SK-N-SH (cell line): ENCODE measurements at regions not wholly inside any gene's neighbourhood (a gene's known extent, or its start where the extent isn't known, plus 50 kb on each side); places are given as distances from the start of the nearest gene placed in this dataset.

ENCODE experiments used
- CTCF ChIA-PET: fragments of 300-600, 350-600 bp; formaldehyde crosslinking; extraction: SDS; loops from one replicate; lab custom pipeline; 2021; lab: Yijun Ruan, JAX
- POLR2A ChIA-PET: fragments of 350-600 bp; sonication (Branson Sonifier 250); formaldehyde crosslinking; extraction: SDS; loops from one replicate; lab custom pipeline; 2020; ENCODE audit warnings: antibody characterized with exemption, inconsistent platforms; lab: Yijun Ruan, JAX
- DNase-seq: peaks from one replicate; pipeline ENCODE4 v3.0.0; 2012
- H2AFZ ChIP-seq: fragments of 200-600 bp; sonication (generic); 2 replicates; pipeline ENCODE4 v1.8.1; 2016; ENCODE audit warnings: antibody characterized with exemption, mild to moderate bottlenecking, low read depth
- H3F3A ChIP-seq: fragments of 200-600 bp; sonication (generic); replicated peaks from 2 replicates; pipeline ENCODE3; 2016; ENCODE audit warnings: antibody characterized with exemption, mild to moderate bottlenecking; ENCODE audit not compliant: insufficient read depth
- H3K27ac ChIP-seq, 2 experiments: fragments of 200-500 bp in 1 of 2; fragments of 200-600 bp in 1 of 2; sonication (Bioruptor generic) in 1 of 2; sonication (generic), shearing (Covaris generic) in 1 of 2; 2 replicates each; pipeline versions ENCODE4 v1.5.1 to v1.6.1; 2014 to 2016; ENCODE audit warnings: low read depth in 2 of 2, inconsistent platforms in 1 of 2, low read length in 1 of 2, mild to moderate bottlenecking in 1 of 2, mixed read lengths in 1 of 2
- H3K27me3 ChIP-seq: fragments of 200-600 bp; sonication (generic), shearing (Covaris generic); 2 replicates; pipeline ENCODE4 v1.6.1; 2016; ENCODE audit warnings: mixed run types; ENCODE audit not compliant: insufficient read depth
- H3K36me3 ChIP-seq, 2 experiments: fragments of 200-500 bp in 1 of 2; fragments of 200-600 bp in 1 of 2; sonication (Bioruptor generic) in 1 of 2; sonication (generic) in 1 of 2; replicated peaks in 1 of 2; 2 replicates each; pipeline versions ENCODE3 to v1.5.1; 2014 to 2016; ENCODE audit warnings: low read length in 1 of 2, mild to moderate bottlenecking in 1 of 2; ENCODE audit not compliant: insufficient read depth in 2 of 2, control insufficient read depth in 1 of 2
- H3K4me1 ChIP-seq, 2 experiments: fragments of 200-500 bp in 1 of 2; fragments of 200-600 bp in 1 of 2; sonication (Bioruptor generic) in 1 of 2; sonication (generic), shearing (Covaris generic) in 1 of 2; 2 replicates each; pipeline versions ENCODE4 v1.5.1 to v1.6.1; 2014 to 2016; ENCODE audit warnings: low read depth in 1 of 2, low read length in 1 of 2, mixed run types in 1 of 2; ENCODE audit not compliant: insufficient read depth in 2 of 2, control insufficient read depth in 1 of 2
- H3K4me2 ChIP-seq: fragments of 200-600 bp; sonication (generic), shearing (Covaris generic); 2 replicates; pipeline ENCODE4 v1.6.1; 2017; ENCODE audit warnings: mixed run types
- H3K4me3 ChIP-seq, 2 experiments: fragments of 200-500 bp in 1 of 2; fragments of 200-600 bp in 1 of 2; sonication (Bioruptor generic) in 1 of 2; sonication (generic), shearing (Covaris generic) in 1 of 2; 2 replicates each; pipeline versions ENCODE4 v1.5.1 to v1.8.1; 2014 to 2016; ENCODE audit warnings: low read depth in 2 of 2, inconsistent platforms in 1 of 2, low read length in 1 of 2, mild to moderate bottlenecking in 1 of 2, mixed read lengths in 1 of 2, moderate library complexity in 1 of 2
- H3K79me2 ChIP-seq: fragments of 200-600 bp; sonication (generic); 2 replicates; pipeline ENCODE4 v1.8.1; 2017; ENCODE audit warnings: mild to moderate bottlenecking; ENCODE audit not compliant: insufficient read depth
- H3K9ac ChIP-seq: fragments of 200-600 bp; sonication (generic); 2 replicates; pipeline ENCODE4 v1.6.1; 2017; ENCODE audit warnings: mixed run types
- H3K9me2 ChIP-seq: fragments of 200-600 bp; sonication (generic); 2 replicates; pipeline ENCODE4 v1.6.1; 2017; ENCODE audit warnings: mixed run types
- H3K9me3 ChIP-seq: fragments of 200-600 bp; sonication (generic); 2 replicates; pipeline ENCODE4 v1.6.1; 2017; ENCODE audit warnings: mixed run types, mild to moderate bottlenecking, moderate library complexity
- H4K20me1 ChIP-seq: fragments of 200-600 bp; sonication (generic); 2 replicates; pipeline ENCODE4 v1.6.1; 2017; ENCODE audit warnings: mild to moderate bottlenecking, mixed run types; ENCODE audit not compliant: insufficient read depth
- EP300 ChIP-seq, 2 experiments: IDR thresholded peaks; 2 replicates each; pipeline versions ENCODE4 v1.4.0 to v1.6.1; 2012; ENCODE audit warnings: borderline replicate concordance in 1 of 2, low read depth in 1 of 2, low read length in 1 of 2
- FOXJ3 ChIP-seq: sonication (generic); formaldehyde crosslinking; IDR thresholded peaks from 2 replicates; pipeline ENCODE4 v1.5.1; 2020; ENCODE audit warnings: mild to moderate bottlenecking, missing genetic modification reagents
- NFIC ChIP-seq: IDR thresholded peaks from 2 replicates; pipeline ENCODE4 v1.4.0; 2012; ENCODE audit warnings: borderline replicate concordance
- NRF1 ChIP-seq: IDR thresholded peaks from 2 replicates; pipeline ENCODE4 v1.6.1; 2012; ENCODE audit warnings: low read depth, mild to moderate bottlenecking, low read length
- RXRA ChIP-seq: IDR thresholded peaks from 2 replicates; pipeline ENCODE4 v1.4.0; 2012; ENCODE audit warnings: low read depth, mild to moderate bottlenecking, borderline replicate concordance
- SIN3A ChIP-seq: IDR thresholded peaks from 2 replicates; pipeline ENCODE4 v1.6.1; 2012; ENCODE audit warnings: low read depth, mild to moderate bottlenecking, low read length, moderate library complexity, borderline replicate concordance
- TCF12 ChIP-seq: IDR thresholded peaks from 2 replicates; pipeline ENCODE4 v1.4.0; 2012
- TEAD4 ChIP-seq: IDR thresholded peaks from 2 replicates; pipeline ENCODE4 v1.4.0; 2012; ENCODE audit warnings: mild to moderate bottlenecking, borderline replicate concordance; ENCODE audit not compliant: insufficient read depth
- YY1 ChIP-seq: IDR thresholded peaks from 2 replicates; pipeline ENCODE4 v1.4.0; 2012; ENCODE audit warnings: low read depth, mild to moderate bottlenecking
- WGBS: methylation state at CpG from one replicate; pipeline ENCODE4 v1.1.6; 2017; ENCODE audit warnings: low lambda C conversion rate; 5-methylcytosine and 5-hydroxymethylcytosine counted together
- TF ChIP-seq, protein P1 (sequence below): fragments of 150-350 bp; IDR thresholded peaks from 2 replicates; pipeline ENCODE4 v1.6.1; 2016; ENCODE audit warnings: mild to moderate bottlenecking, low read depth, low read length
- TF ChIP-seq, protein P2 (sequence below): IDR thresholded peaks from 2 replicates; pipeline ENCODE4; 2012

DNA sequence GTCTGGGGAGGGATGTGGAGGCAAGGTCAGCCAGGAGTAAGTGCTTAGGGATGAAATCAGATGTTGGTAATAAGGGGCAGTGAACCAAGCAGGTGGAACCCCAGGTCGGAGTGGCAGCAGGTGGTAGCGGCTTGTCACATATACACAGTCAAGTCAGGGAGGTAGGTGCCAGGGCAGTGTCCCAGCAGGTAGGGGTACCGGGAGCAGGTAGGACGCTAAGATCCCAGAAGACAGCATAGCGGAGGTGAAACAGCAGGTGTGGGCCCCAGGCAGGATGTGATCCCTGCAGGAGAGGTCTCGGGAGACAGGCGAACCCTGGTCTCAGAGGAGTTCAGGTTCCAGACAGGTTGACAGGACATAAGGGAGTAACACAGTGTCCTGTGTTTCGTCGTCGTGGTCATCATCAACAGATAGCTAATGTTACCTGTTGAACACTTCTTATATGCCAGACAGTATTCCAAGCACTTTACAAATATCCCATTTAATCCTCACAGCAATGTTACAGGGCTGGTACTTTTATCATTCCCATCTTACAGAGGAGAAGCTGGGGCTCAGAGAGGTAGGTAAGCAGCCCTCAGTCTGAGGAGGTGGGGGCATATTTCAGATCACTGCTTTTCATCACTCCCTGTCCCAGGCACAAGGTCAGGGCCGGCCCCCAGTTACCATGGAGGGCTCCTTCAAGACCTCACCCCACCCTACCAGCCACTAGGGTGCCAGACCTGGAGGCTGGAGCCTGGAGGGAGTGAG, 241.6 kb downstream of the UACA start:
- no peaks in the 10 kb centered on the region for H3K36me3 ChIP-seq
- no peaks in the 10 kb centered on the region for H3K9me2 ChIP-seq
- H3K9me3 ChIP-seq: no peaks in the 10 kb centered on the region
- H3K9ac ChIP-seq: no peak overlapping the region
- no peak overlapping the region for H3K27ac ChIP-seq
- H3F3A ChIP-seq: no peaks in the 10 kb centered on the region
- no peak overlapping the region for H2AFZ ChIP-seq
- H3K4me3 ChIP-seq: no peak overlapping the region
- H3K4me2 ChIP-seq: no peak overlapping the region
- TF ChIP-seq TCF12 (no peak), FOXJ3 (CRISPR knock-in tag) (no peak), NFIC (no peak)
- POLR2A ChIA-PET: no interaction called here
- no peaks in the 10 kb centered on the region for H3K27me3 ChIP-seq
- H3K4me1 ChIP-seq: peaks cover 16 to 24% of the 10 kb centered on the region in 2 experiments; a peak in 3 of 4 replicates
- DNase-seq: no peak
- WGBS: 94% methylated on average over 11 of the region's 11 CpGs
- no peaks in the 10 kb centered on the region for H3K79me2 ChIP-seq
- CTCF ChIA-PET: interaction anchor here (0.6 to 2.1 kb wide), 2 partner anchors 9 to 930 kb away, joined by 3 to 6 read pairs; no protein-coding TSS in a partner anchor
- no peaks in the 10 kb centered on the region for H4K20me1 ChIP-seq

DNA sequence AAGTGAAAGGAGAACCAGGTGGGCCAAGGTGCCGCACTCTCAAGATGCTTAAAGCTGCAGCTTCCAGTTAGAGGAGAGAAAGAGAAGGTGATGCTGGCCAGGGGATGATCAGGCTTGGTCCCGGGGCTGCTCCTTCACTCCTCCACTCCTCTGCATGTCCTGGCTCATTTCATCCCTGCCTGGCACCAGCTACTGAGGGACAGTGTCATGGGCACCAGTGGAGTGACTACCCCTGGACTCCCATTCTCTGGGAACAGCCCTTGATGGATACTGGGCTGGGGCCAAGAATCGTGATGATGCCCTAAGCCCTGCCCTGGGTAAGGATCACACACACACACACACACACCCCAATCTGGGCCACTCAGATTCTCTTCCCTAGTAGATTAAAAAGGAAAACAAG, 243.7 kb downstream of the UACA start:
- TF ChIP-seq FOXJ3 (CRISPR knock-in tag) (no peak), EP300 (IDR thresholded peaks at IDR 0.05; ENCODE audit: borderline replicate concordance in 1 of 2, low read depth in 1 of 2, low read length in 1 of 2) (no peak), RXRA (no peak), SIN3A (no peak), TEAD4 (no peak), YY1 (no peak), NRF1 (no peak)
- TF ChIP-seq, protein P1, sequence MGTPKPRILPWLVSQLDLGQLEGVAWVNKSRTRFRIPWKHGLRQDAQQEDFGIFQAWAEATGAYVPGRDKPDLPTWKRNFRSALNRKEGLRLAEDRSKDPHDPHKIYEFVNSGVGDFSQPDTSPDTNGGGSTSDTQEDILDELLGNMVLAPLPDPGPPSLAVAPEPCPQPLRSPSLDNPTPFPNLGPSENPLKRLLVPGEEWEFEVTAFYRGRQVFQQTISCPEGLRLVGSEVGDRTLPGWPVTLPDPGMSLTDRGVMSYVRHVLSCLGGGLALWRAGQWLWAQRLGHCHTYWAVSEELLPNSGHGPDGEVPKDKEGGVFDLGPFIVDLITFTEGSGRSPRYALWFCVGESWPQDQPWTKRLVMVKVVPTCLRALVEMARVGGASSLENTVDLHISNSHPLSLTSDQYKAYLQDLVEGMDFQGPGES: no peak
- TF ChIP-seq, protein P2, sequence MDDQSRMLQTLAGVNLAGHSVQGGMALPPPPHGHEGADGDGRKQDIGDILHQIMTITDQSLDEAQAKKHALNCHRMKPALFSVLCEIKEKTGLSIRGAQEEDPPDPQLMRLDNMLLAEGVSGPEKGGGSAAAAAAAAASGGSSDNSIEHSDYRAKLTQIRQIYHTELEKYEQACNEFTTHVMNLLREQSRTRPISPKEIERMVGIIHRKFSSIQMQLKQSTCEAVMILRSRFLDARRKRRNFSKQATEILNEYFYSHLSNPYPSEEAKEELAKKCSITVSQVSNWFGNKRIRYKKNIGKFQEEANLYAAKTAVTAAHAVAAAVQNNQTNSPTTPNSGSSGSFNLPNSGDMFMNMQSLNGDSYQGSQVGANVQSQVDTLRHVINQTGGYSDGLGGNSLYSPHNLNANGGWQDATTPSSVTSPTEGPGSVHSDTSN: no peak
- Histone ChIP-seq H3K9me3 (no peaks in the 10 kb centered on the region), H3K4me1 (peaks cover 0 to 13% of the 10 kb centered on the region in 2 experiments; a peak in 2 of 4 replicates), H3K27ac (no peak overlapping the region), H3K9ac (no peak overlapping the region), H4K20me1 (no peaks in the 10 kb centered on the region), H3F3A (no peaks in the 10 kb centered on the region), H3K36me3 (no peaks in the 10 kb centered on the region), H3K27me3 (no peaks in the 10 kb centered on the region), H3K9me2 (no peaks in the 10 kb centered on the region), H3K4me2 (no peak overlapping the region), H3K79me2 (no peaks in the 10 kb centered on the region), H2AFZ (no peak overlapping the region), H3K4me3 (no peak overlapping the region)
- POLR2A ChIA-PET: no interaction called here
- no peak for DNase-seq
- CTCF ChIA-PET: no interaction called here
- WGBS: 76% methylated on average over 3 of the region's 3 CpGs
